BLaER1 (cell line): ENCODE measurements at regions not wholly inside any gene's neighbourhood (a gene's known extent, or its start where the extent isn't known, plus 50 kb on each side); places are given as distances from the start of the nearest gene placed in this dataset.
A peak's percentile ranks its signal among the peaks of the same experiment; 100 is the strongest.
"Not testable (repeated sequence)": the region's sequence is repeated elsewhere in the genome, so short reads cannot be mapped to it uniquely, and the experiment has no call there.

ENCODE experiments used
- H3K27ac ChIP-seq: shearing (Covaris generic); formaldehyde crosslinking; 2 replicates; pipeline ENCODE4 v1.8.1; 2022
- H3K27me3 ChIP-seq: shearing (Covaris generic); formaldehyde crosslinking; 2 replicates; pipeline ENCODE4 v1.8.1; 2022
- H3K36me3 ChIP-seq: shearing (Covaris generic); formaldehyde crosslinking; 2 replicates; pipeline ENCODE4 v1.8.1; 2022
- H3K4me1 ChIP-seq: shearing (Covaris generic); formaldehyde crosslinking; 2 replicates; pipeline ENCODE4 v1.8.1; 2022
- H3K4me2 ChIP-seq: shearing (Covaris generic); formaldehyde crosslinking; 2 replicates; pipeline ENCODE4 v1.8.1; 2022
- H3K4me3 ChIP-seq: shearing (Covaris generic); formaldehyde crosslinking; 2 replicates; pipeline ENCODE4 v1.8.1; 2022
- H3K9ac ChIP-seq: shearing (Covaris generic); formaldehyde crosslinking; 2 replicates; pipeline ENCODE4 v1.8.1; 2022
- H3K9me3 ChIP-seq: shearing (Covaris generic); formaldehyde crosslinking; 2 replicates; pipeline ENCODE4 v1.8.1; 2022
- H4K20me1 ChIP-seq: shearing (Covaris generic); formaldehyde crosslinking; 2 replicates; pipeline ENCODE4 v1.8.1; 2022
- Cebpa-rat ChIP-seq: shearing (Covaris generic); IDR thresholded peaks from 2 replicates; pipeline ENCODE4 v1.8.1; 2022

DNA sequence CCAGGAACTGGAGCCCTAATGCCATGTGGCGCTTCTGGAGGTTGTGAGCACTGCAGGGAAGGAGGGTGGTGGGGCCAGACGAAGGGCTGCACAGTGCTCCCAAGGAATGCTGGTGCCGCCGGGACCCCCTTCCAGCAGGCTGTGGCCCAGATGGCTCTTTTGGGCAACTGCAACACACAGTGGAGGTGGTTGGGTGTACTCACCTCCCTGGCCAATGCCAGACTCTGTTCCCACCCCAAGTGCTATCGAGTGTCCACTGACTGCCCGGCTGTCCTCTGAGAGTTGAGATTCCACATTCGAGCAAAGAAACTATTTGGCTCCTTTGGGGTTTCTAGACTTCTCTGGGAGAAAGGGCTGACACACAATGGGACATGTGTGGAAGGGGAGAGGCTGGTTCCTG, 167.9 kb downstream of the RGS9 start:
- no peaks in the 10 kb centered on the region for H3K36me3 ChIP-seq
- TF ChIP-seq Cebpa-rat: no peak
- no peak overlapping the region for H3K4me3 ChIP-seq
- H3K9ac ChIP-seq: no peak overlapping the region
- H3K27me3 ChIP-seq: no peaks in the 10 kb centered on the region
- H3K4me2 ChIP-seq: no peak overlapping the region
- no peaks in the 10 kb centered on the region for H3K4me1 ChIP-seq
- no peak overlapping the region for H3K27ac ChIP-seq
- H4K20me1 ChIP-seq: no peaks in the 10 kb centered on the region
- H3K9me3 ChIP-seq: peaks cover 15% of the 10 kb centered on the region

DNA sequence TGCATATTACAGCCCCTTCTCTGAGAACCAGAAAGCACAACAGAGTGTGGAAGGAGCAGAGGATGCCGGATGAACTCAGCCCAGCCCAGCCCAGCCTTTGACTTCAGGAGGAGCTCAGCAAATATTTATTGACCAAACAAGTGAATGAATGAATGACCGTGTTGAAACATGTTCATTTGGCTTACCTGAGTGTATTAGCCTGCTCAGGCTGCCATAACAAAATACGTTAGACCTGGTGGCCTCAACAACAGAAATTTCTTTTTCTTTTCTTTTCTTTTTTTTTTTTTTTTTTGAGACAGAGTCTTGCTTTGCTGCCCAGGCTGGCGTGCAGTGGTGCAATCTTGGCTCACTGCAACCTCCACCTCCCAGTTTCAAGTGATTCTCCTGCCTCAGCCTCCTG, 164.7 kb downstream of the RGS9 start:
- not testable (repeated sequence) for H3K27me3 ChIP-seq, H4K20me1 ChIP-seq, H3K4me3 ChIP-seq, H3K9ac ChIP-seq, H3K4me2 ChIP-seq, H3K4me1 ChIP-seq, H3K36me3 ChIP-seq, H3K27ac ChIP-seq
- peaks cover 15% of the 10 kb centered on the region for H3K9me3 ChIP-seq

DNA sequence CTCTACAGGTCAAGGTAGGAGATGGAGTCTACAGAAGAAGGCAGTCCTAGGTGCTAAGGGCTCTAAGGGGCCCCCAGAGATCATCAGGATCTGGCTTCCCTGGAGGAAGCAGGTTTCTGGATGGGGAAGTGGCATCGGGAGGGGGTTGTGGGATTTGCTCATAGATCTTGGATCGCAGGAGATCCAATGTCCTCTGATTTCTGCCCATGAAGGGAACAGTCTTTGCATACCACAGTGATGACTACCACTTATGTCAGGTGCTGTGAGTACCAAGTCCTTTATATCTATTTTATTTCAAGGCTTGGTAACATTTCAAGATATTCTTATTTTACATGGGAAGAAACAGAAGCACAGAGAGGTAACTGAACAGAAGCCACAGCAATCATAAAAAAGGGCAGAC, 164.0 kb downstream of the RGS9 start:
- no peaks in the 10 kb centered on the region for H4K20me1 ChIP-seq
- no peak overlapping the region for H3K4me3 ChIP-seq
- H3K4me2 ChIP-seq: no peak overlapping the region
- H3K27me3 ChIP-seq: no peaks in the 10 kb centered on the region
- peaks cover 15% of the 10 kb centered on the region for H3K9me3 ChIP-seq
- no peak overlapping the region for H3K27ac ChIP-seq
- no peaks in the 10 kb centered on the region for H3K36me3 ChIP-seq
- H3K9ac ChIP-seq: no peak overlapping the region
- TF ChIP-seq Cebpa-rat: no peak
- no peaks in the 10 kb centered on the region for H3K4me1 ChIP-seq

DNA sequence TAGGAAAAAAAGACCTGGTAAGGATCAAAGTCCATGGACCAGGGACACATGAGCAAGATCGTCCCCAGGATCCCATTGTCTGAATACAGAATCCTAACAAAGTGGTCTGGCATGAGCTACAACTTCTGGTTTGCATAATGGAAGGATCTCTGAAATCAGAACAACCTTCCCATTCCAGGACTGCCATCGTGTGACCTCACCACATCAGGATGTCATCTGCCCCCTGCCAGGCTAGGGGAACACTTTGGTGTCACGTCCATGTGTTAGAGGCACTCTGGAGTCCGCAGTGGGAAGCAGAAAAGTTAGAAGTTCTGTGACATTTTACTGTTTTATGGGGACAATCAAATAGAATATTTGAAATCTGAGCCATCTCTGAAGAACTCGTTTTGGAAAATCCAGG, 160.7 kb downstream of the RGS9 start:
- Histone ChIP-seq H3K4me3 (no peak overlapping the region), H3K4me1 (no peaks in the 10 kb centered on the region), H3K27me3 (no peaks in the 10 kb centered on the region), H3K4me2 (no peak overlapping the region), H3K9ac (no peak overlapping the region), H3K27ac (no peak overlapping the region), H4K20me1 (no peaks in the 10 kb centered on the region), H3K36me3 (no peaks in the 10 kb centered on the region), H3K9me3 (no peaks in the 10 kb centered on the region)
- TF ChIP-seq Cebpa-rat: no peak

DNA sequence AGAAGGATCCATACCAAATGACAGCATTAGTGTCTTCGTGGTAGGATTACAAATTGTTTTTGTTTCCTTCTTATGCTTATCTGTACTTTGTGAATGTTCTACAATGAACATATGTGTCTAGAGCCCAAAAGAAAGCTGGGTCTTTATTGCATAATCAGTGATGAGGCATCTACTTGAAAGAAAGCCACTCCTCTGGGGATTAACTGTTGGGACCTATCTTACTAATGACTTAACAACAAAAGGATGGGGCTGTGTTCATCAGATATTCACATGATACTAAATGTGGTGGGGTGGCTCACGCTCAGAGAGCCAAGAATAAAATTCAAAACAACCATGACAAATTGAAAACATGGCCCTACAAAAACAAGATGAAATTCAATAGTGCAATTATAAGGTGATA, 160.2 kb downstream of the RGS9 start:
- Histone ChIP-seq H3K9me3 (no peaks in the 10 kb centered on the region), H3K9ac (no peak overlapping the region), H3K4me2 (no peak overlapping the region), H3K36me3 (no peaks in the 10 kb centered on the region), H3K27ac (no peak overlapping the region), H3K4me1 (peaks cover 2% of the 10 kb centered on the region), H3K27me3 (no peaks in the 10 kb centered on the region), H4K20me1 (no peaks in the 10 kb centered on the region), H3K4me3 (no peak overlapping the region)
- no peak for TF ChIP-seq Cebpa-rat

DNA sequence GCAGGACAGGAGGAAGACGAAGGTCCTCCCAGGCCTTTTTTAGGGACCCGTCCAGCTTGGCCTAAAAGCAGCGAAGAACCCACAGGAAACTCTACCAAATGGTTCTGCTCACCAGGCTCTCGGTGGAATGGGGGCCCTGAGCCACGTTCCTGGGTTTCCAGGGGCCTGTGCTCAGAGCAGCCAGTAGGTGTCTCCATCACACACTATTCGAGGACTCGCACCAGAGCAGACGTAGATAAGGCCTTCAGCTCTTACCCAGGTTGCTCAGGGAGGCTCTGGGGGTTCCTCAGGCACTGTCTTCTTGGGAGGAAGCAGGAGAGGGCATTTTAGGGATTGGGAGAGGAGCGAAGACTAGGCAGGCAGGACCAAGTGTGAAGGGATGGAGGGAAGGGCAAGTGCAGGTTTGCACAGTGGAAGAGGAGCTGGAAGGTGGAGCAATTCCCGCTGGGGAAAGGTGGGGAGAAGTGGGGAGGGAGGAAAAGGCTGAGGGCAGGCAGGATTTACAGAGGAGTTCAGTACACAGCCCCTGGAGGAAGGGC, 157.1 kb downstream of the RGS9 start:
- H3K36me3 ChIP-seq: no peaks in the 10 kb centered on the region
- no peak overlapping the region for H3K9ac ChIP-seq
- H3K4me1 ChIP-seq: peaks cover 6% of the 10 kb centered on the region
- H3K9me3 ChIP-seq: no peaks in the 10 kb centered on the region
- H3K4me3 ChIP-seq: no peak overlapping the region
- no peak overlapping the region for H3K4me2 ChIP-seq
- no peaks in the 10 kb centered on the region for H4K20me1 ChIP-seq
- no peak overlapping the region for H3K27ac ChIP-seq
- no peak for TF ChIP-seq Cebpa-rat
- H3K27me3 ChIP-seq: no peaks in the 10 kb centered on the region

DNA sequence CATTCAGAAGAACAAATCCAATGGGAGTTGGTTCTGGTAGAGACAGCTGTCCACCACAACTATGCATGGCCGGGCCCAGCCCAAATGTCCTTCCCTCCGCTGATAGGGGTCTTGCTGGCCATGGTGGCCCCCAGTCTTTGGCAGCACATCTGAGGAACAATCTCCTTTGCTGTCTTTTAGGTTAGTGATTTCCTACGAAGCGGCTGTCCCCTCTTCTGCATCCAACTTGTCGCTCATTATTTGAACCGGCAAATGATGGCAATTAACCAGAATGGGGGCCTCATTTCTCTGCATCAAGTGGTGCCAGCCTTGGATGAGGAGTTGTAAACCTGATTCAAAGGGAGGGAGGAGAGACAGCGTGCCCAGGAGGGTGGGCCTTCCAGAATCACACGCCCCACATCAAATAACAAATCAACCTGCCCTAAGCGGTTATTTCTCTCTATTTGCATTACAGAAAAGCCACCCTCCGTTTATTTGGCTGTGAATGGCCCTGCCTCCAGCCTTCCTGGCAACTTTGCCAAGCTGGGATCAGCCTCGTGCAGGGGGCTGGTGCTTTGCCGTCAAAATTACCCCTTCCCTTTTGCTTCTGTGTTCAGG, 156.5 kb downstream of the RGS9 start:
- Histone ChIP-seq H3K4me3 (no peak overlapping the region), H3K4me2 (no peak overlapping the region), H3K27me3 (no peaks in the 10 kb centered on the region), H3K27ac (no peak overlapping the region), H3K4me1 (peaks cover 6% of the 10 kb centered on the region), H3K9me3 (no peaks in the 10 kb centered on the region), H3K9ac (no peak overlapping the region), H3K36me3 (no peaks in the 10 kb centered on the region), H4K20me1 (no peaks in the 10 kb centered on the region)
- no peak for TF ChIP-seq Cebpa-rat

DNA sequence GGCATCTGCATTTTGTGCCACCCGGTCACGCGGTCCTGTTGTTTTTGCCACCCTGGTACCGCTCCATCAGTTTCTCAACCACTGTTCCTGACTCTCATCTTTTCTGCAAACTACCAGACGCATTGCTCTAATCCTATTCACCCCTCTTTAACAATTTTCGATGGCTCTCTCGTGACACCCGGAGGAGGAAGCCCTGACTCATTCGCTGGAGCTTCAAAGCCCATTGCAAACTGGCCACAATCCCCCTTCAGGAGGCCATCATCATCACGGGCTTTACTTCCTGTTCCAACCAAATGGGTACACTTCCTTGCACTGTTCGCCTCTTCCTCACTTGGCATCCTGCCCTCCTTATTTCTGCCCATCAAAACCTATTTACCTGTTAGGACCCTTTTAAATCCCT, 155.3 kb downstream of the RGS9 start:
- Histone ChIP-seq H3K9me3 (no peaks in the 10 kb centered on the region), H3K9ac (no peak overlapping the region), H3K4me3 (no peak overlapping the region), H3K27me3 (no peaks in the 10 kb centered on the region), H3K4me2 (0 out of 2 replicates have a peak overlapping the region, but pooled peaks have one; percentile 1), H3K27ac (no peak overlapping the region), H3K4me1 (peaks cover 6% of the 10 kb centered on the region), H3K36me3 (no peaks in the 10 kb centered on the region), H4K20me1 (no peaks in the 10 kb centered on the region)
- TF ChIP-seq Cebpa-rat: no peak

DNA sequence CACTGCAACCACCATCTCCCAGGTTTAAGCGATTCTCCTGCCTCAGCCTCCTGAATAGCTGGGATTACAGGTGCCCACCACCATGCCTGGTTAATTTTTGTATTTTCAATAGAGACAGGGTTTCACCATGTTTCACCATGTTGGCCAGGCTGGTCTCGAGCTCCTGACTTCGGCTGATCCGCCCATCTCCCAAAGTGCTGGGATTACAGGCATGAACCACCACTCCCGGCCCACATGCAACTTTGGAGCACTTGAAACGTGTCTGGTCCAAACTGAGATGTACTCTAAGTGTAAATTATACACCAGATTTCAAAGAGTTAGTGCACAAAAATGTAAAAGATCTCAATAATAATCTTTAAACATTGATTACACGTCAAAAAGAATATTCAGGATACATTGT, 154.1 kb downstream of the RGS9 start:
- H3K9me3 ChIP-seq, H4K20me1 ChIP-seq, H3K9ac ChIP-seq, H3K4me1 ChIP-seq, H3K36me3 ChIP-seq, H3K4me2 ChIP-seq, H3K27me3 ChIP-seq, H3K27ac ChIP-seq, H3K4me3 ChIP-seq: not testable (repeated sequence)

DNA sequence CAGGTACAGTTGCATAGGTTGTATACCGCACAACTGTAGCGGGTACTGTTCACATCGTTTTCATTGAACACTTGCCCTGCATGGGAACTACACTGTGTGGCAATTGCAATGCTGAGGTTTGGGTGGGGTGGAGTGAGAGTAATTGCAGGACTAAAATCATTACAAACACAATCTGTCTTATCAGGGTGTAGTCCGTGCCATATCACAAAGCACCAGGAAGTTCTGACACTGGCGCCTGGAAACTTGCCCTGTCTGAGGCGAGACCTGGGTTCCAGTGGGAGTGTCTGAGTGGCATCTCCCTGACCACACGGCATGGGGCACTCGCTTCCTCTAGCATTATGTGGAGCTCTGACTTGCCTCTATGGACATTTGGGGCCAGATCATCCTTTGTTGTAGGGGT, 153.4 kb downstream of the RGS9 start:
- Histone ChIP-seq H3K27me3 (no peaks in the 10 kb centered on the region), H3K4me2 (no peak overlapping the region), H3K4me3 (no peak overlapping the region), H3K36me3 (no peaks in the 10 kb centered on the region), H3K27ac (no peak overlapping the region), H3K9ac (no peak overlapping the region), H3K9me3 (no peaks in the 10 kb centered on the region), H3K4me1 (peaks cover 6% of the 10 kb centered on the region), H4K20me1 (no peaks in the 10 kb centered on the region)
- TF ChIP-seq Cebpa-rat: no peak

DNA sequence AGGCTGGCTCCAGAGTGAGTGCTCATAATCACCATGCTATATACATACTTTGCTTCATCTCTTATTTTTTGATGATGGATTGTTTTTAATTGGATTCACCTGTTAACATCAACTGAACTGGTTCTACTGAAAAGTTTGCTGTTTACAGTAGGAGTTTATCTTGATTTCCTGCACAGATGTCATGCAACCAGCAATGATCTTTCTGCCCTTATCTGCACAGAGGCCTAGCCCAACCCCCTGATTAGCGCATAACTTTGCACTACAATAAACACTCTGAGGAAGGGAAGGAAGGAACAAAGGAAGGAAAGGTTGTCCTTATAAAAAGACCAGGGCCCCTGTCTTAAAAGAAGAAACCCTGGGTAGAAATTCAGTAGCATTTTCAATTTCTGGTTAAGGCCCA, 152.9 kb downstream of the RGS9 start:
- Histone ChIP-seq H3K27ac (no peak overlapping the region), H3K4me2 (no peak overlapping the region), H3K36me3 (no peaks in the 10 kb centered on the region), H3K9ac (no peak overlapping the region), H4K20me1 (no peaks in the 10 kb centered on the region), H3K4me1 (peaks cover 6% of the 10 kb centered on the region), H3K27me3 (no peaks in the 10 kb centered on the region), H3K4me3 (no peak overlapping the region), H3K9me3 (no peaks in the 10 kb centered on the region)
- no peak for TF ChIP-seq Cebpa-rat
